ENCODE measurements at regions not wholly inside any gene's neighbourhood (a gene's known extent, or its start where the extent isn't known, plus 50 kb on each side); places are given as distances from the start of the nearest gene placed in this dataset.

DNA sequence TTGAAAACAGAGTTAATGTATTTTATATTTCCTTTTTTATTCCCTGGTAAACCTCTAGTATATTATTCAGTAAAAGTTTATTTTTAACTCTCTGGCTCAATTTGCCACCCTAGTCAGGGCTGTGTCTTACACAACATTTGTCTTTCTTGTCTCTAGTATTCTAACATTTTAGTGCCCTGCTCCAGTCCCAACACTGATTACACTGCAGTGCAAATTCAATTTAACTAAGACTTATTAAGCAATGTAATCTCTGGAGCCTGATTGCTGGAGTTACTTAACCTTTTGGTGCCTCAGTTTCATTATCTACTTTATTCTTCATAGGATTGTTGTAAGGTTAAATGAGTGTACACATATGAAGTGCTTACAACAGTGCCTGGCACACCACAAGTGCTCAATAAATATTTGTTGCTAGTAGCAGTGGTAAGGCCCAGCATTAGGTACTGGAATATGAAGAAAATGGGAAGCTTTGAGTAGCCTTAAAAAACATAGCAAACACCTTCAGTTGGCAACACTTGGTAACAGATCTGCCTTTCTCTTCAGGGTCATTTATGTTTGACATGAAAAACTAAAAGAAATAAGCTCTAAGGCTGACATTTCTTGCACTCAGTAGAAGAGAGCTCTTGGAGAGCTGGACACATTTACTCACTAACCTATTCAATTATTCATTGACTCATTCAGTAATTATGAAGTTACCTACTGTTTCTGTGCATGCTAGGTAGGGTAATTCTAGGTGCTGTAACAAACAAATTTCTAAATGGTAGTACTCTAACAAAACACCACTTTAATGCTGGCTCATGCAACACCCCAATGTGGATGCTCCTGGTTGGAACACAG lies 364.5 kb upstream of the EPHA3 start:
- TF ChIP-seq EZH2 (IDR thresholded peaks at IDR 0.05) = no peak
- no peak for TF ChIP-seq POLR2AphosphoS5 (IDR thresholded peaks at IDR 0.05; ENCODE audit: borderline replicate concordance, low read depth, low read length)
- no peak for TF ChIP-seq FOXP2 (optimal IDR thresholded peaks at IDR 0.05; ENCODE audit: control extremely low read depth, extremely low read length, insufficient read depth)

Data from SK-N-MC (cell line).